Neural progenitor cell (in vitro differentiated cells): ENCODE measurements at regions not wholly inside any gene's neighbourhood (a gene's known extent, or its start where the extent isn't known, plus 50 kb on each side); places are given as distances from the start of the nearest gene placed in this dataset.

Experiments
- DNase-seq: peaks from one replicate; pipeline ENCODE4 v3.0.0-alpha.2; 2016; ENCODE audit warnings: low spot score
- H2AFZ ChIP-seq: fragments of 200-600 bp; sonication (generic); replicated peaks from 2 replicates; pipeline ENCODE4 v1.6.1; 2016; ENCODE audit warnings: antibody characterized with exemption
- H3F3A ChIP-seq: fragments of 200-600 bp; sonication (generic); 2 replicates; pipeline ENCODE4 v1.6.1; 2016; ENCODE audit warnings: antibody characterized with exemption, low read depth
- H3K27ac ChIP-seq: fragments of 200-600 bp; sonication (generic); 2 replicates; pipeline ENCODE4 v1.5.1; 2016; ENCODE audit warnings: mild to moderate bottlenecking
- H3K27me3 ChIP-seq: fragments of 200-600 bp; sonication (generic); 2 replicates; pipeline ENCODE4 v1.6.1; 2016; ENCODE audit warnings: mild to moderate bottlenecking, moderate library complexity
- H3K36me3 ChIP-seq: fragments of 200-600 bp; sonication (generic); 2 replicates; pipeline ENCODE4 v1.5.1; 2016
- H3K4me1 ChIP-seq: fragments of 200-600 bp; sonication (generic); 2 replicates; pipeline ENCODE4 v1.6.1; 2016; ENCODE audit warnings: mixed run types
- H3K4me2 ChIP-seq: fragments of 200-600 bp; sonication (generic); 2 replicates; pipeline ENCODE4 v1.6.1; 2016
- H3K4me3 ChIP-seq: fragments of 200-600 bp; sonication (generic); 2 replicates; pipeline ENCODE4 v1.5.1; 2016
- H3K79me2 ChIP-seq: fragments of 200-600 bp; sonication (generic); 2 replicates; pipeline ENCODE4 v1.6.1; 2016; ENCODE audit warnings: low read depth
- H3K9ac ChIP-seq: fragments of 200-600 bp; sonication (generic); 2 replicates; pipeline ENCODE4 v1.6.1; 2016
- H3K9me3 ChIP-seq: fragments of 200-600 bp; sonication (generic); 2 replicates; pipeline ENCODE4 v1.5.1; 2016; ENCODE audit warnings: low read depth
- H4K20me1 ChIP-seq: fragments of 200-600 bp; sonication (generic); 2 replicates; pipeline ENCODE4 v1.6.1; 2016; ENCODE audit warnings: low read depth
- H3K27ac Mint-ChIP-seq: 3 replicates; pipeline ENCODE4 v1.8.0; 2021; ENCODE audit warnings: mixed read lengths
- H3K27me3 Mint-ChIP-seq: 2 replicates; pipeline ENCODE4 v1.8.0; 2022; ENCODE audit warnings: low read depth, mild to moderate bottlenecking, inconsistent platforms, moderate library complexity, mixed read lengths; ENCODE audit not compliant: insufficient read depth
- H3K36me3 Mint-ChIP-seq: 3 replicates; pipeline ENCODE4 v1.8.0; 2021; ENCODE audit warnings: mixed read lengths
- H3K4me1 Mint-ChIP-seq: 3 replicates; pipeline ENCODE4 v1.8.0; 2021; ENCODE audit warnings: mixed read lengths
- H3K4me3 Mint-ChIP-seq: 3 replicates; pipeline ENCODE4 v1.8.0; 2021; ENCODE audit warnings: mild to moderate bottlenecking, moderate library complexity, mixed read lengths
- H3K9me3 Mint-ChIP-seq: 3 replicates; pipeline ENCODE4 v1.8.0; 2020; ENCODE audit warnings: mixed read lengths
- EZH2 ChIP-seq: fragments of 200-600 bp; sonication (generic); IDR thresholded peaks from 2 replicates; pipeline ENCODE4 v1.6.1; 2017; ENCODE audit warnings: antibody characterized with exemption, mild to moderate bottlenecking, moderate library complexity
- EZH2phosphoT487 ChIP-seq: fragments of 200-600 bp; sonication (generic); IDR thresholded peaks from 2 replicates; pipeline ENCODE4 v1.6.1; 2017; ENCODE audit warnings: antibody characterized with exemption
- TF ChIP-seq, protein P1 (sequence below): fragments of 200-600 bp; sonication (generic); IDR thresholded peaks from 2 replicates; pipeline ENCODE4 v1.5.1; 2017; ENCODE audit warnings: antibody characterized with exemption, mild to moderate bottlenecking

DNA sequence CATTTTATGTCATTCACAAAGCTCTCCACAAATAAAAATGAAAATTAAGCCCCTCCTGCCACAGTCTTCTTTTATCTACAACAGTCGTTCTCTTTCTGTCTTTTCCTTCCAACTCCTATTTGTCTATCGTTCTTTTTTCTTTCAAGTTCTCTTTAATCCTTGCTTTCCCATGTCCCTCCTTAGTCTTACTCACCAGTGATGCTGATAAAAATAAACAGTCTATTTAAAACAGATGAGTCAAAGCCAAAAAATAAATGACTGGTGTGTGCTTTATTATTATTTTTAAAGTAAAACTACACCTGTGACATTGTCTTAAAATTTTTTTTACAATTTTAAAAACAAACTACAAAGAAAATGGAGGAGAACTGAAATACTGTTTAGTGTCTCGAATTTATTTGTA is 137.1 kb upstream of the TMEM161B start:
- H3K9me3 ChIP-seq, result no peaks in the 10 kb centered on the region
- H3K27ac ChIP-seq, result no peak overlapping the region
- H3K9ac ChIP-seq, result no peak overlapping the region
- no peaks in the 10 kb centered on the region for H3K27me3 Mint-ChIP-seq
- no peak overlapping the region for H3K4me3 ChIP-seq
- TF ChIP-seq EZH2phosphoT487 (no peak), EZH2 (no peak)
- TF ChIP-seq, protein P1, sequence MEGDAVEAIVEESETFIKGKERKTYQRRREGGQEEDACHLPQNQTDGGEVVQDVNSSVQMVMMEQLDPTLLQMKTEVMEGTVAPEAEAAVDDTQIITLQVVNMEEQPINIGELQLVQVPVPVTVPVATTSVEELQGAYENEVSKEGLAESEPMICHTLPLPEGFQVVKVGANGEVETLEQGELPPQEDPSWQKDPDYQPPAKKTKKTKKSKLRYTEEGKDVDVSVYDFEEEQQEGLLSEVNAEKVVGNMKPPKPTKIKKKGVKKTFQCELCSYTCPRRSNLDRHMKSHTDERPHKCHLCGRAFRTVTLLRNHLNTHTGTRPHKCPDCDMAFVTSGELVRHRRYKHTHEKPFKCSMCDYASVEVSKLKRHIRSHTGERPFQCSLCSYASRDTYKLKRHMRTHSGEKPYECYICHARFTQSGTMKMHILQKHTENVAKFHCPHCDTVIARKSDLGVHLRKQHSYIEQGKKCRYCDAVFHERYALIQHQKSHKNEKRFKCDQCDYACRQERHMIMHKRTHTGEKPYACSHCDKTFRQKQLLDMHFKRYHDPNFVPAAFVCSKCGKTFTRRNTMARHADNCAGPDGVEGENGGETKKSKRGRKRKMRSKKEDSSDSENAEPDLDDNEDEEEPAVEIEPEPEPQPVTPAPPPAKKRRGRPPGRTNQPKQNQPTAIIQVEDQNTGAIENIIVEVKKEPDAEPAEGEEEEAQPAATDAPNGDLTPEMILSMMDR, result no peak
- H3K9me3 Mint-ChIP-seq, result no peaks in the 10 kb centered on the region
- no peak overlapping the region for H3K4me2 ChIP-seq
- no peak overlapping the region for H3K27ac Mint-ChIP-seq
- H3K4me1 ChIP-seq, result no peaks in the 10 kb centered on the region
- H3K36me3 Mint-ChIP-seq, result no peaks in the 10 kb centered on the region
- no peak for DNase-seq
- H3K79me2 ChIP-seq, result no peaks in the 10 kb centered on the region
- no peaks in the 10 kb centered on the region for H3K36me3 ChIP-seq
- H3K4me1 Mint-ChIP-seq, result peaks cover 11% of the 10 kb centered on the region
- H4K20me1 ChIP-seq, result no peaks in the 10 kb centered on the region
- H3K27me3 ChIP-seq, result no peaks in the 10 kb centered on the region
- H2AFZ ChIP-seq, result no peak overlapping the region
- H3K4me3 Mint-ChIP-seq, result no peak overlapping the region
- no peaks in the 10 kb centered on the region for H3F3A ChIP-seq

DNA sequence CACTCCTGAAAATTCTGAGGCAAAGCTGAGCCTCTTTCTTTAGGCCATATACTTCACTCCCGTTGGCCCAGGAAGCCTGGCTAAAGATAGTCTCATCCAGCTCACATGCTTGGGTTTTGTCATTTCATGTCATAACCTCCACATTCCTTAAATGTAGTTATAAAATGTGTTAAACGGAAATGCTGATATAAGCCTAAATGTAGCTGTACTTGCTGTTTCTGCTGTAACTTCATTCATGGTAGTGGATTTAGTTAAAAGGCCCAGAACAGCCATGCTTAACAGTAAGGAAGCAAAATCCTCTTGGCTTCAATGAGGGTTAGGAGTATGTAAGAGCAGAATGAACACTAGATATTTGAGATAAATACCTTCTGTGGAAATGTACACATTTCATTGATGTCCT is 135.8 kb upstream of the TMEM161B start:
- no peak for DNase-seq
- H3K36me3 ChIP-seq, result no peaks in the 10 kb centered on the region
- Mint-ChIP-seq H3K36me3 (no peaks in the 10 kb centered on the region), H3K27me3 (no peaks in the 10 kb centered on the region), H3K27ac (no peak overlapping the region), H3K4me1 (peaks cover 18% of the 10 kb centered on the region), H3K9me3 (no peaks in the 10 kb centered on the region), H3K4me3 (no peak overlapping the region)
- no peak overlapping the region for H3K27ac ChIP-seq
- no peak overlapping the region for H2AFZ ChIP-seq
- H3K4me2 ChIP-seq, result no peak overlapping the region
- H3F3A ChIP-seq, result no peaks in the 10 kb centered on the region
- H3K27me3 ChIP-seq, result no peaks in the 10 kb centered on the region
- H4K20me1 ChIP-seq, result no peaks in the 10 kb centered on the region
- H3K79me2 ChIP-seq, result no peaks in the 10 kb centered on the region
- H3K4me1 ChIP-seq, result no peaks in the 10 kb centered on the region
- no peaks in the 10 kb centered on the region for H3K9me3 ChIP-seq
- H3K4me3 ChIP-seq, result no peak overlapping the region
- TF ChIP-seq EZH2 (no peak), EZH2phosphoT487 (no peak)
- TF ChIP-seq, protein P1, result no peak
- no peak overlapping the region for H3K9ac ChIP-seq

DNA sequence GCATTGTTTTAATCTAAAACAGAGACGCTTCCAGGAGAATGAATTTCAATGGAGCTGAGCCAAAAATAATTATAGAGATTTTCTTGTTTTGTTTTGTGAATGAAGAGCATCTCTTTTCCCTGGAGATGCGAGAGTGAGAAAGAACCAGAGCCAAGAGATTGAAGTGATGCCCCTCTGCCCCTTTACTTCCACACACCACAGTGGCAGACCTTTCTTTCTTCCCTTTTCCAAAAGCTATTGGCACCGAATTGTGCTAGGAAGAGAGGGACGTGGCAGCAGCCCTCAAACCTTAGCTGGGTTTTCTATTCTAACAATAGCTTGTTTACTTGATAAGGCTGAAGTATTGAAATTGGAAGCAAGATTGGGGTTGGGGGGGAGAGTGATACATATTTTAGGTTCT is 133.0 kb upstream of the TMEM161B start:
- Histone ChIP-seq H3K4me1 (peaks cover 18% of the 10 kb centered on the region), H3K9ac (no peak overlapping the region), H2AFZ (no peak overlapping the region), H3K36me3 (no peaks in the 10 kb centered on the region), H3K27me3 (no peaks in the 10 kb centered on the region), H3K4me3 (no peak overlapping the region), H3K27ac (no peak overlapping the region), H4K20me1 (no peaks in the 10 kb centered on the region), H3K4me2 (no peak overlapping the region), H3K9me3 (no peaks in the 10 kb centered on the region), H3F3A (no peaks in the 10 kb centered on the region), H3K79me2 (no peaks in the 10 kb centered on the region)
- Mint-ChIP-seq H3K4me1 (peaks cover 36% of the 10 kb centered on the region), H3K27me3 (no peaks in the 10 kb centered on the region), H3K27ac (no peak overlapping the region), H3K36me3 (no peaks in the 10 kb centered on the region), H3K4me3 (no peak overlapping the region), H3K9me3 (no peaks in the 10 kb centered on the region)
- TF ChIP-seq, protein P1, result no peak
- no peak for DNase-seq

DNA sequence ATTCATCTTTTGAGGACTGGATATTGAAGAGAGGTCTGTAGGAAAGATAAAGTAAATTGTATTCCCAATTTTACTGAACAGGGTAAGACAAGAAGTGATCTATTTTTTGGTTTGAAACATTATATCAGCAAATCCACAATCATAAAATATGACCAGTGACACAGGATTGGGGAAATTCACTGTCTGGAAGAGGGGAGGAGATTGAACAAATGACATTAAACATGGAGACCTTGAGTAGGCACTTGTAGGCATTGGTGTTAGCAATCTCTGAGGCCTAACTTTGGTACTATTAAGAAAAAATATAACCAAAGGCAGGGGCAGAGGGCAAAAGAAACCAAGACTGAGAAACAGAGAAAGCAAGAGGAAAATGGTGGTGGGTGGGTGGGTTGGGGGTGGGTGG is 132.6 kb upstream of the TMEM161B start:
- no peak overlapping the region for H3K27ac Mint-ChIP-seq
- H3K4me3 ChIP-seq, result no peak overlapping the region
- no peak for DNase-seq
- no peak overlapping the region for H3K27ac ChIP-seq
- H3K27me3 ChIP-seq, result no peaks in the 10 kb centered on the region
- TF ChIP-seq EZH2phosphoT487, result no peak
- no peaks in the 10 kb centered on the region for H3F3A ChIP-seq
- H4K20me1 ChIP-seq, result no peaks in the 10 kb centered on the region
- H3K4me3 Mint-ChIP-seq, result no peak overlapping the region
- peaks cover 22% of the 10 kb centered on the region for H3K4me1 ChIP-seq
- no peaks in the 10 kb centered on the region for H3K36me3 Mint-ChIP-seq
- H3K9me3 ChIP-seq, result no peaks in the 10 kb centered on the region
- H3K36me3 ChIP-seq, result no peaks in the 10 kb centered on the region
- H2AFZ ChIP-seq, result no peak overlapping the region
- H3K9ac ChIP-seq, result no peak overlapping the region
- H3K9me3 Mint-ChIP-seq, result no peaks in the 10 kb centered on the region
- peaks cover 40% of the 10 kb centered on the region for H3K4me1 Mint-ChIP-seq
- H3K4me2 ChIP-seq, result no peak overlapping the region
- H3K27me3 Mint-ChIP-seq, result no peaks in the 10 kb centered on the region
- no peaks in the 10 kb centered on the region for H3K79me2 ChIP-seq
